Brain pericyte (primary cell): ENCODE measurements at regions not wholly inside any gene's neighbourhood (a gene's known extent, or its start where the extent isn't known, plus 50 kb on each side); places are given as distances from the start of the nearest gene placed in this dataset.
"Not testable (repeated sequence)": the region's sequence is repeated elsewhere in the genome, so short reads cannot be mapped to it uniquely, and the experiment has no call there.

Experiments used
- DNase-seq: peaks from one replicate; pipeline ENCODE4 v3.0.0-alpha.2; 2012; ENCODE audit warnings: low read depth, low spot score

DNA sequence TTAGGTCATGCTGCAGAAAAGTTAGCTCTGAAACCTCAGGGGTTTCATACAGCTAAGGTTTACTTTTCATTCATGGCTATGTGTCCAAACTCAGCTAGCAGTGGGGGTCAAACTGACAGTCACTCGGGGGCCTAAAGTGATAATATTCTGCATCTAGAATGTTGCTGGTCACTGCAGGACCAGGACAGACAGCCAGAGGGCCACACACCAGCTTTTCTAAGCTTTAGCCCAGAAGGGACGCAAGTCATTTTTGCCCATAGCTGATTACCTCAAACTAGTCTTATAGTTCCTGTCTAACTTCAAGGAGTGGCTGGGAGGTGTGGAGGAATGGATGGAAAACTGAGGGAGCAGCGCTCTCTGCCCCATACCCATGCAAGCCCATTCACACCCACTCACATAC, 163.0 kb upstream of the NLRP1 start:
- no peak for DNase-seq

DNA sequence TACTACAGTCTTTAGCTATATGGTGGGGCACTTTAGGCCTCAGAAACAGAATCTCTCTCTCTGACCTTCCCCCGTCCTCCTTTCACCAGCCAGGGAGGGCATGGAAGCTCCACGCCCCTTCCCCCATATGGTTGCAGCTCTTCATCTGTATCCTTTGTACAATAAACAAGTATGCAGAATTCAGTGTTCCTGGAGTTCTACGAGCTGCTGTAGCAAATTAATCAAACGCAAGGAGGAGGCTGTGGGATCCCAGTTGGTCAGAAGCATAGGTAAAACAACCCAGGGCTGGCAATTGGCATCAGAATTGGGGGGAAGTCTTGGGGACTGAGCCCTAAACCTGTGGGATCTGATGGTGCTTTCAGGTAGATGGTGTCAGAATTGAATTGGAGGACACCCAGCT, 163.7 kb upstream of the NLRP1 start:
- DNase-seq = no peak

DNA sequence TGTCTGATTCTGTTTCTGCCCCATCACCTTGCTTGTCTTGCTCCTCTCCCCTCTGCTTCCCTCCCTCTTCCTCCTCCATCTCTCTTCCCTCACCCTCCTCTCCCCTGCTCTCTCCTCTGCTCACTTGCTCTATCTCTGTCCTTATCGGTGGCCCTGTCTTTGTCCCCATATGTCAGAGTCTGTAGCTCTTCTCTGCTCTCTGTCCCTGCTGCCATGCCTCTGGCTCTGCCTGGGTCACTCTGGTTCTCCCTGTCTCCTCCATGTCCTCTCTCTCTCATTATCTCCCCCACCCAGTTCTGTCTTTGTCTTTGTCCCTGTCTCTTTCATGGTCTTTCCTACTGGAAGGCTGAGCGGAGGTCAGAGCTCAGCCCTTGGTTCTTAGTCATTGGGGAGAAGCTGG, 169.1 kb upstream of the NLRP1 start:
- no peak for DNase-seq

DNA sequence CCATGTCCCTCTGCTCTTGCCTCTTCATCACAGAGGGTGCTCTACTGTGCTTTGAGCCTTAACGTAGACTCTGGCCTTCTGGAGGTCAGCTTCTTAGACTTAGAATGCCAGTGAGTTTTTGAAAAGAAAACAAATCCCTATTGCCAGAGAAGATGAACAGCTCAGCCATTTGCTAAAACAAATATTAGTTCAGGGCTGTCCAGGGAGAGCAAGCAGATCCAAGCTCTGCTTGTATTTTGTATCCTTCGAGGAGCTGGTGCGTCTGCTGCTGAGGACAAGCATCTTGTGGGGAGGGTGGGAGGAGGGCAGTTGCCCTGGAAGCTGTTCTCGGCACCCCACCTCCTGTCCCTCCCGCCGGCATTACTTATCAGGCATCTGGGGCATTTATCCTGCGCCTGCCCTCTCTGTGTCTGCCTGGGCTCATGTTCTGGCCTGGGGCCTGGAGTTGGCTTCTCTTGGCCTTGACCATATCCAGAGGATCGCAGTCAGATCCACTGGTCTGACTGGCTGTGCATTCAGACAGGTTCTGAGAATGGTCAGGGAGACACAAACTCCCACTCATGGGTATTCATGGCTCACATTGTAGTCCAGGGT, 173.1 kb upstream of the NLRP1 start:
- peak; percentile 36 for DNase-seq

DNA sequence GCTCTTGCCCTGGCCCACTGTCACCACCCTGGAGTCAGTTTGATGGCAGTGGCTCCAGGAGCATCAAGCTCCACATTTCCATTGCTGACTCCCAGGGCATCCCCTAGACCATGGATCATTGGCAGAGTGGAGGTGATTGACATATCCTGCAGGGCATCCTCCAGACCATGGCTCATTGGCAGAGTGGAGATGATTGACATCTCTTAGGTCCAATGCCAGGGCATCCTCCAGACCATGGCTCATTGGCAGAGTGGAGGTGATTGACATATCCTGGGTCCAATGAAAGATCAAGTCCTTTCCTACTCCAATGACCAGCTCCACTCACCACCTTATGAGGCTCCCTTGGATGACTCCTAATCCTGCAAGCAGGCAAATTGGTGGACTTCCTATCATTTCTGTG, 174.3 kb upstream of the NLRP1 start:
- no peak for DNase-seq

DNA sequence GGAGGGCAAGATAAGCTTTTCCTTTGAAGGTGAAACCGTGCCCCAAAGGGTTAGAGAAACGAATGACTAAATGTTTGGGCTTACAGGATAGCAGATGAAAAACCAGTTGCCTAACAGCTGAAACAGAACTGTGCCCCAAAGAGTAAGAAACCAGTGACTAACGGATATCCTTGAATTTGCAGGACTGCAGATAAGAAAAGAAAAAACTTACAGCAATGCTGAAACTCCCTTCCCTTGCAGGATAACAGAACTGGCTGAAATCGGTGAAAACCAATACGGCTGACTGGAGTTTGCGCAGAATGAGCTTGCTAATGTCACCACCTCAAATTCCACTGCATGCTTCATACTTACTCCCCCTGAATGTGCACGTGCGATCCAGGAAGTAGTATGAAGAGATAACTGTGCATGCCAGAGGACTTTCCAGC, 175.2 kb upstream of the NLRP1 start:
- DNase-seq = no peak

DNA sequence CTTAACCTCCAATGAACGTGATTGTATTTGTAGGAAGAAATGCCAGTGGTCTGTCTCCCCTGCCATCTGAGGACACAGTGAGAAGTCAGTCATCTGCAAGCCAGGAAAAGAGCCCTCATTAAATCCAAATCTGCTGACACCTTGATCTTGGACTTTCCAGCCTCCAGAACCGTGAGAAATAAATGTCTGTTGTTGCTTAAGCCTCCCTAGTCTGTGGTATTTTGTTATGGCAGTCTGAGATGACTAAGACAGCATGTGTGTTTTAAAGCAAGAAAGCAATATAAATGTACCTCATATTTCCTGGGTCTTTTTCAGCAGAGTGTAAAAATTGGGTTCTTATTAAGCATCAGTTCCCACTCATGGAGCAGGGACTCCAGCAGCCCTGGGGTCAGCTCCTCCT, 177.9 kb upstream of the NLRP1 start:
- no peak for DNase-seq

DNA sequence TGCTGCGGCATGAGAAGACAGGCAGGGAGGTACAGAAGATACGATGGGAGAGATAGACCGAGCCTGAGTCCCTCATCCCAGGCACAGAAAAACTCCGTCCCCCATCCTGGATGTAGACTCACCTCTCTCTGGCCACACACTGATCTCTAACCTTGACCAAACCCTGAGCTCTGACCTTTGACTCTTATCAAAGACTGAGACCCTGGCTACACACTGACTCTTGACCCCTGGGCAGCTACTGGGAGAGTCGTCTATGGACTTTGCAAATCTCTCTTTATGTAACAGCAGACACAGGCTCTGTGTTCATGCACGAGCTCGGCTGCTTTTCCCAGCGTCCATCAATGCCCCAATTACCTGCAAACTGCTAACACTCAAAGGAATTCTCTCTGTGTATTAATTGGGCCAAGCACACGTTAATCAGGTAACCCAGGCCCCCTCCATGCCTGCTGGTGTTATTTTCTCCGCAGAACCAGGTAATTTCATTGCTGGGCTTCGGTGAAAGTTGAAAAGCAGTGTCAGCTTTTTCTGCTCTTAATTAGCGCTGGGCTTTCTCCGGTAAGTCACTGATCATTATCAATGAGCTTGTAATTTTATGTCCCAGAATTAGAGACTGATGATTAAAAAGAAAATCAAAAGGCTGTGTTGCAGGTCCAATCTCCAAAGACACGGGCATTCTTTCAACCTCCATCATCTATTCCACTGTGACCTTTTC, 179.4 kb upstream of the NLRP1 start:
- DNase-seq = no peak

DNA sequence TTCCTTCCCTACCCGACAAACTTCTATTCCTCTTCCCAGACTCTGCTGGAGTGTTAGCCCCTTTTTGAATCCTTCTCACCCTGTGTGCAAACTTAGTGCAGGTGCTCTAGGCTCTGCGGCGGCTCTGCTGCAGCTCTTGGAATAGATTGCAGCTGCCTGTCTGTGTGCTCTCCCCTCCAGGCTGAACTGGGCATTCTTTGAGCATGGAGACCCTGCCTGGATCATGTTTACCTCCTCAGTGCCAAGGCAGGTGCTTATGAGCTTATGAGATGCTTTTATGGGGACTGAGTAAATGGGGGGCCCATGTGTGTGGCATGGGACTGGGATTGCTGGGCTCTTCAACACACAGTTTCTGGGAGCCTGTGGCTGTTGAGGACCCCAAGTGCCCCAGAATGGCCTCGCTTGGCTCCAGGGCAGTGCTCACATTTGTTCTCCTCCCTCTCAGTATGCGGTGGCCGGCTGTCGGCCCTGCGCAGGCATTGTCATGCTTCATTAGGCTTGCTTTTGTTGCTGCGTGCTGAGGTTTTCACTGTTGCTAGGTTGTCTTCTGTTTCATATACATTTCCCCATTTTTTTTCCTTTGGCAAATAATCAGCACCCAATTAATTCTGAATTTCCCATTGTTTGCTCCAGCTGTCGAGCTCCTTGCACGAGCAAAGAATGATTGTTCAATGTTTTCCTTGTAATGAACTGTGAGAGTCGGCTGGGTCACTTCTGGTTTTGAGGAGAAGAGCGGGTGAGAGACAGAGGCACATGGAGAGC, 185.5 kb upstream of the NLRP1 start:
- no peak for DNase-seq

DNA sequence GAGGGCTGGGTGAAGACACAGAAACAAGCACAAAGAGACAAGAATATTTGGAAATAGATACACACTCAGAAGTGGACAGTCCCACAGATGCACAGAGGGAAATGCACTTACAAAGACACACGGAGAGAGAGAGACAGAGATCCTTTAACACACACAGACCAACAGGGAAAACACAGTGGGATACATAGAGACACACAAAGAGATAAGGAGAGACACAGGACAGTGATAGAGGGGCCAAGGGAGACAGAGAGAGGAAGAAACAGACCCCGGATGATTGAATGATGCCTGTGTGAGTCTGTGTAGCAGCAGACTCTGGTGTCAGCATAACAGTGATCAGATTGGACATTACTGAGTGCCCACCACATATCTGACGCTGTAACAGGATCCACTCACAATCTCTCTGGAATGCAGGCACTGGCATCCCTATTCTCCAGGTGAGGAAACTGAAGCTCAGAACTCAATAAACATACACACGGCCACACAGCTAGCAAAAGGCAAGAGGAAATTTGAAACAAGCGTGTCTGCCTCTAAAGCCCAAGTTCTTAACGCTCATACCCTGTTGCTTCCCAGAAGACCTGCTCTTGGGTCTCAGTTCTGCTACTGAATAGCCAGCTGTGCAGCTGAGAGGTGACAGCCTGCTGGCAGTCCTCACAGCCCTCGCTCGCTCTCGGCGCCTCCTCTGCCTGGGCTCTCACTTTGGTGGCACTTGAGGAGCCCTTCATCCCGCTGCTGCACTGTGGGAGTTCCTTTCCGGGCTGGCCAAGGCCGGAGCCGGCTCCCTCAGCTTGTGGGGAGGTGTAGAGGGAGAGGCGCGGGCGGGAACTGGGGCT, 186.3 kb upstream of the NLRP1 start:
- DNase-seq = no peak

DNA sequence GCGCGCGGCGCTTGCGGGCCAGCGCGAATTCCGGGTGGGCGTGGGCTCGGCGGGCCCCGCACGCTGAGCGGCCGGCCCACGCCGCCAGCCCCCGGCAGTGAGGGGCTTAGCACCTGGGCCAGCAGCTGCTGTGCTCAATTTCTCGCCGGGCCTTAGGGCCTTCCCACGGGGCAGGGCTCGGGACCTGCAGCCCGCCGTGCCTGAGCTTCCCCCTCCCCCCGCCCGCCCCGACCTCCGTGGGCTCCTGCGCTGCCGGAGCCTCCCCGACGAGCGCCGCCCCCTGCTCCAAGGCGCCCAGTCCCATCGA, 186.9 kb upstream of the NLRP1 start:
- DNase-seq = not testable (repeated sequence)

DNA sequence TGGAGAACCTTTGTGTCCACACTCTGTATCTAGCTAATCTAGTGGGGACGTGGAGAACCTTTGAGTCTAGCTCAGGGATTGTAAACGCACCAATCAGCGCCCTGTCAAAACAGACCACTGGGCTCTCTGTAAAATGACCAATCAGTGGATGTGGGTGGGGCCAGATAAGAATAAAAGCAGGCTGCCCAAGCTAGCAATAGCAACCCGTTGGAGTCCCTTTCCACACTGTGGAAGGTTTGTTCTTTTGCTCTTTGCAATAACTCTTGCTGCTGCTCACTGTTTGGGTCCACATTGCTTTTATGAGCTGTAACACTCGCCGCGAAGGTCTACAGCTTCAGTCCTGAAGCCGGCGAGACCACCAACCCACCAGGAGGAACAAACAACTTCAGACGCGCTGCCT, 187.7 kb upstream of the NLRP1 start:
- not testable (repeated sequence) for DNase-seq

DNA sequence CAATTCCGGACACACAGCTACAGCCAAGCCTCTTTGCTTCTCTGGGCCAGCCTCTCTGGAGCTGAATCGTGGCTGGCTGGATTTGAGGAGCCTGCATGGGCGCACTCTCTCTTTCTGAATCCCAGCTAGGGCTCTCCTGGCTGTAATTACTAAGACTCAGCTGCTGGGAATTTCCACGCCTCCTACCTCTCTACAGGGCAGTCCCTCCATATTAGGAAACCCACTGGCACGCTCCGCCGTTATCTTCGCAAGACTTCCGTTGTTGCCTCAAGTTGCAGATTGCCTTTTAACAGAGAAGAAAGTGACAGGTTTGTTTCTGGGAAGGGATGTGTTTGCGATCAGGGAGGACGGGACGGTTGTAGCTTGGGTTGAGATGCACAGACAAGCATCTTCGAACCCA, 188.4 kb upstream of the NLRP1 start:
- no peak for DNase-seq

DNA sequence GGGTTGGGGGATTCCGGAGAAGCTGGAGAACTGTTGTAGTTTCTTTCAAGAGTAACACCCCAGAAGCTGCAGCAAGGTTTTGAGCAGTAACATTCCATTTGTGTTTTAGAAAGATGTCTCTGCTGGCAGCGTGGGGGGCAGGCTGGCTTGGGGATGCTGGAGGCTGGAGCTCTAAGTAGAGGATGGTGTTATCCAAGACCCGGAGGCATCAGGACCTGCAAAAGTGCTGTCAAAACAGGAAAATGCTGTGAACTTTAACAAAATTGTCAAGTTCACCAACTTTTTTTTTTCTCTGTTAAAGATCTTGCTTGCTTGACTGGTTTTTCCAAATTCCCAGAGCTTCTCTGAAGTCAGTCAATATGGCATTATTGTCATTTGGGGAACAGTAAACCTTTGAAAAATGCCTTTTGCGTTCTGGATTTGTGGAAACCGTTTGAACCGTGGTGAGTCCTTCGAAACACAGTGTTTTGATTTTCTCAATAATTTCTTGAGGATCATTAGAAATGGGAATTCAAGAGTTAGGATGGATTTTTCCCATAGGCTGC, 189.6 kb upstream of the NLRP1 start:
- DNase-seq = no peak

DNA sequence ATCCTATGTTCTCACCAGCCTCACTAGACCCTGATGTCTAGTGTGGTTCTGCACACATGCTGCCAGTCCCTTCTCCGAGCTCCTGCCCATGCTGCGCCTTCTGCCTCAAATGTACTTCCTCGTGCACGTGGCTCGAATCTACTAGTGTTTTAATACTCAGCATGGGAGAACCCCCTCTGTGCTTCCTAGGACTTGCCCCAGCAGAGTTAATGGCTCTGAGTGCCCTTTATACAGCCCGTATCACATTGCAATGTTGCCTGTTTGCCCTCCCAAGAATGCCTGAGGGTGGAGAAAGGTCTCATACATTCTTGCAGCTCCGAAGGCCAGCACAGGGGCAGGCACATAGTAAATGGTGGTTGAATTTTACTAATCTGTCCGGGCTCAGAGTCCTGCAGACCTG, 190.8 kb upstream of the NLRP1 start:
- no peak for DNase-seq

DNA sequence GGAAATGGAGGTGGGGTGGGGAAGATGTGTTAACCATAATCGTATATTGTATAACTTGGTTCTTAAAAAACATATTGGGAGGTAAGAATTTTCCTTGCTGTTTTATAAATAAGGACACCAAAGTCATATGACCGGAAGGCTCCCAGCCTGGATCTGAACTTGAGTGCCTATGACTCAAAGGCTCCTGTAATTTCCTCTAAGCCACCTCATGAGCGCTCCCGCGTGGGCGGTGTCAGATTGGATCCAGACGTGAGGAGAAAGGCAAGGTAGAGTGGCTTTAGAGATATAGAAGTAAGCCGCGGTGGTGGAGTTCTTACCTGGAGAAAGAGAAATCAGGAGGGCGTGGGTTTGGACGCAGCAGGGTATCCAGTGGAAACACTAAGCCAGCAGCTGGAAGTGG, 196.2 kb upstream of the NLRP1 start:
- DNase-seq = no peak

DNA sequence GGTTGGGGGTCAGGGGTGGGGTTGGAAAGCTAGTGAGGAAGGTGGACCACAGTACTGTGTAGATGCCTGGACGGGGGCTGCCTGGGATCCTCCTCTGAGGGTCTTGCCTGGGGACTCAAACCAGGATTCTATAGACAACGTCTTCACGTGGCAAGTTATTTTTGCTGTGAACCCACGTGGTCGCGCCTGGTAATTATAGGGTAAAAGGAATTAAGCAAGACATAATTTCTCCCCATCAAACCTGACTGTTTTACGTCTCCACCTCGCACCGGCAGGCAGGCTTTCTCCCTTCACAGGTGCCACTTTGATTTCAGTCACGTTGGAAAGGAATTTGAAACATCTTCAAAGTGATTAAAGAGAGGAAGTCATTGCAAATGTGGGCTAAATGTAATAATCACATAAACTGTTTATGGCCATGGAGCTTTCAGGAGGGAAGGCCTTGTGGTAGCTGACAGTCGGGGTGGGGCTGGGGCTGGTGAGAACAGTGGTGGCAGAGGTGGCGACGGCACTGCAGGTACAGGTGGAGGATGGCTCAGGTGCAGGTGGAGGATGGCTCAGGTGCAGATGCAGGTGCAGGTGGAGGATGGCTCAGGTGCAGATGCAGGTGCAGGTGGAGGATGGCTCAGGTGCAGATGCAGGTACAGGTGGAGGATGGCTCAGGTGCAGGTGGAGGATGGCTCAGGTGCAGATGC, 197.1 kb upstream of the NLRP1 start:
- no peak for DNase-seq

DNA sequence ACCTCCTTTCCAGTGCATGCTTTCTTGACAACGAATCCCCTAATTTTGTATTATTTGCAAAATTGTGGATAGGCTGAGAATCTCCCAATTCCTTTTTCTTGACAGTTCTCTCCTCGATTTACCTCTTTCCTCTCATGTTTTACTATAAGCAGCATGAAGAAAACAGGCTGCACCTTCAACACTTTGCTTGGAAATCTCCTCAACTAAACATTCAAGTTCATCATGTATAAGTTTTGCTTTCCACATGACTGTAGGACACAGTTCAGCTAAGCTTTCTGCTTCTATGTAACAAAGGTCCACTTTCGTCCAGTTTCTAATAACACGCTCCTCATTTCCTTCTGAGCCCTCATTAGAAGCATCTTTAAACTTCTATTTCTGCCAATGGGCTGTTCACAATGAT, 199.0 kb upstream of the NLRP1 start:
- no peak for DNase-seq

DNA sequence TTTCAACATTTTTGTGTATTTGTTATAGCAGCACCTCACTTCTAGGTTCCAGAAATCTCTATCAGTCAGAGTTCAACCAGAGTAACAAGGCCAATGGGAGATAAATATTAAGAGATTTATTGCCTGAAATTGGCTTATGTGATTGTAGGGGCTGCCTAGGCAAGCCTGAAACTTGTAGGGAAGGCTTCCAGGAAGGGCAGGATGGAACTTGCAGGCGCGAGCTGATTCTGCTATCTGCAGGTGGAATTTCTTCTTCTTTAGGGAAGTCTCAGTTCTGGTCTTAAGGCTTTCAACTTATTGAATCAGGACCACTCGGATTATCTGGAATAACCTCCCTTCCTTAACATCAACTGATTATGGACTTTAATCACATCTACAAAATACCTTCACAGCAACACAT, 199.5 kb upstream of the NLRP1 start:
- no peak for DNase-seq

DNA sequence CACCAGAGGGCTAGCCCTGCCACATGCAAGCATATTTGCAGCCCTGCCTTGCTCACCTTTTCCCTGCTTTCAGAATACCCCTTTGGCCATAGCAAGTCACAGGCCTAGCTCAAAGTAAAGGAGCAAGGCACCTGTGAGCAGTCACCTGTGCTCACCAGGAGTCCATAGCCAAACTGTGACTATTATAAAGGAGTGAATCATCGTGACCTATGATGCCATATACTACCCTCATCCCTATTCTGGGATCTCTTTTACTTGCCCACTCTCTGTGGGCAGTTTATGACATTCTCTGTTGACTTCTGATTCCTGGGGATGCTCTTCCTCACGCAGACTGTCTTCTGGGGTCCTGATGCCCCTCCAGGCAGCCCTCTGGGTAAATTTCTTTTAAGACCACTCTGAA, 200.5 kb upstream of the NLRP1 start:
- DNase-seq = no peak

DNA sequence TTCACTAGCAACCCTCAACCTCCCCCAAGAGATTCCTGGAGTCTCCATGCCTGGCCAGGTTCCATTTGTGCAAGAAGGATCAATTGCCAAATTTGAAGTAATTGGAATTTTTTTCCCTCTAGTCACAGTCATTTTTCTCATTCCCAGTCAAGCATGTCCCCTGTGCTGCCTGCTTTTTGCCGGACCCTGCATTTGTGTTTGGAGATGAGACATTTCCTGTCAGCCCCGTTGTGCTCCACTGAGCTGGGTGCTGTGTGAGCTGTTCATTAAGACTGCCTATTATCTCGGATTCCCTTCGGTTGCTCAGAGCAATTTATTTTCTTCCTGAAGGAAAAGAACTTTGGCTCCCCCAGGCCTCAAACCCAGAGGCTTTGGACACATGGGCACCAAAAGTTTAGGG, 201.0 kb upstream of the NLRP1 start:
- no peak for DNase-seq
